SK-MEL-5 (cell line): ENCODE measurements at regions not wholly inside any gene's neighbourhood (a gene's known extent, or its start where the extent isn't known, plus 50 kb on each side); places are given as distances from the start of the nearest gene placed in this dataset.
"Not testable (repeated sequence)": the region's sequence is repeated elsewhere in the genome, so short reads cannot be mapped to it uniquely, and the experiment has no call there.

Experiments used
- DNase-seq: peaks from one replicate; pipeline ENCODE4 v3.0.0-alpha.2; 2016; ENCODE audit warnings: low read depth, low spot score
- in situ Hi-C: cut with HindIII; loops from 2 replicates; pipeline ENCODE4 v1.10.0; 2016; ENCODE audit warnings: low sequenced_read_pairs, high pct_unique_total_duplicates, low pct_unique_long_range_greater_than_20kb

GRCh38 chr7:114364151-114364550, 50.5 kb upstream of the FOXP2 start:
- DNase-seq: no peak
- in situ Hi-C loops: no loop called here

GRCh38 chr7:114363292-114363691, 51.3 kb upstream of the FOXP2 start:
- no peak for DNase-seq
- in situ Hi-C loops: no loop called here

GRCh38 chr7:114358911-114359310, 55.7 kb upstream of the FOXP2 start:
- in situ Hi-C loops: no loop called here
- DNase-seq: no peak

GRCh38 chr7:114356133-114356532, 58.5 kb upstream of the FOXP2 start:
- in situ Hi-C loops: no loop called here
- no peak for DNase-seq

- DNase-seq: no peak
- in situ Hi-C loops: no loop called here
Measured at GRCh38 chr7:114354306-114354705, 60.3 kb upstream of the FOXP2 start.

- DNase-seq: peak; percentile 46
- in situ Hi-C loops: no loop called here
Measured at GRCh38 chr7:114345494-114345893, 69.1 kb upstream of the FOXP2 start.

- in situ Hi-C loops: no loop called here
- no peak for DNase-seq
Measured at GRCh38 chr7:114343949-114344708, 70.5 kb upstream of the FOXP2 start.

GRCh38 chr7:114342431-114343179, 72.0 kb upstream of the FOXP2 start:
- in situ Hi-C loops: no loop called here
- DNase-seq: no peak

GRCh38 chr7:114341648-114342047, 73.0 kb upstream of the FOXP2 start:
- in situ Hi-C loops: no loop called here
- DNase-seq: no peak

GRCh38 chr7:114334989-114335388, 79.6 kb upstream of the FOXP2 start:
- in situ Hi-C loops: no loop called here
- no peak for DNase-seq

GRCh38 chr7:114329458-114329857, 85.2 kb upstream of the FOXP2 start:
- in situ Hi-C loops, DNase-seq: not testable (repeated sequence)

- in situ Hi-C loops: no loop called here
- no peak for DNase-seq
Measured at GRCh38 chr7:114317450-114318098, 97.0 kb upstream of the FOXP2 start.

GRCh38 chr7:114312649-114313048, 102.0 kb upstream of the FOXP2 start:
- in situ Hi-C loops: no loop called here
- DNase-seq: no peak

- DNase-seq: peak; percentile 45
- in situ Hi-C loops: no loop called here
Measured at GRCh38 chr7:114310345-114311110, 104.1 kb upstream of the FOXP2 start.

GRCh38 chr7:114309729-114310128, 104.9 kb upstream of the FOXP2 start:
- in situ Hi-C loops: no loop called here
- peak; percentile 21 for DNase-seq

- in situ Hi-C loops: no loop called here
- no peak for DNase-seq
Measured at GRCh38 chr7:114303301-114303700, 111.3 kb upstream of the FOXP2 start.

GRCh38 chr7:114302858-114303257, 111.8 kb upstream of the FOXP2 start:
- in situ Hi-C loops: no loop called here
- DNase-seq: no peak

- DNase-seq: no peak
- in situ Hi-C loops: no loop called here
Measured at GRCh38 chr7:114298011-114298410, 116.6 kb upstream of the FOXP2 start.
